22Rv1 (cell line): ENCODE measurements at regions not wholly inside any gene's neighbourhood (a gene's known extent, or its start where the extent isn't known, plus 50 kb on each side); places are given as distances from the start of the nearest gene placed in this dataset.

Experiments used
- CTCF ChIP-seq: fragments of 450-650 bp; IDR thresholded peaks from 2 replicates; pipeline ENCODE4 v1.5.1; 2017; ENCODE audit warnings: mild to moderate bottlenecking
- ZFX ChIP-seq: fragments of 450-650 bp; IDR thresholded peaks from 2 replicates; pipeline ENCODE4 v1.6.1; 2017; ENCODE audit warnings: antibody characterized with exemption, borderline replicate concordance

- TF ChIP-seq CTCF (no peak), ZFX (no peak)
These were observed 621.1 kb upstream of the MIR17HG start for GRCh38 chr13:90726375-90726774.
